ENCODE measurements at regions not wholly inside any gene's neighbourhood (a gene's known extent, or its start where the extent isn't known, plus 50 kb on each side); places are given as distances from the start of the nearest gene placed in this dataset.

DNA sequence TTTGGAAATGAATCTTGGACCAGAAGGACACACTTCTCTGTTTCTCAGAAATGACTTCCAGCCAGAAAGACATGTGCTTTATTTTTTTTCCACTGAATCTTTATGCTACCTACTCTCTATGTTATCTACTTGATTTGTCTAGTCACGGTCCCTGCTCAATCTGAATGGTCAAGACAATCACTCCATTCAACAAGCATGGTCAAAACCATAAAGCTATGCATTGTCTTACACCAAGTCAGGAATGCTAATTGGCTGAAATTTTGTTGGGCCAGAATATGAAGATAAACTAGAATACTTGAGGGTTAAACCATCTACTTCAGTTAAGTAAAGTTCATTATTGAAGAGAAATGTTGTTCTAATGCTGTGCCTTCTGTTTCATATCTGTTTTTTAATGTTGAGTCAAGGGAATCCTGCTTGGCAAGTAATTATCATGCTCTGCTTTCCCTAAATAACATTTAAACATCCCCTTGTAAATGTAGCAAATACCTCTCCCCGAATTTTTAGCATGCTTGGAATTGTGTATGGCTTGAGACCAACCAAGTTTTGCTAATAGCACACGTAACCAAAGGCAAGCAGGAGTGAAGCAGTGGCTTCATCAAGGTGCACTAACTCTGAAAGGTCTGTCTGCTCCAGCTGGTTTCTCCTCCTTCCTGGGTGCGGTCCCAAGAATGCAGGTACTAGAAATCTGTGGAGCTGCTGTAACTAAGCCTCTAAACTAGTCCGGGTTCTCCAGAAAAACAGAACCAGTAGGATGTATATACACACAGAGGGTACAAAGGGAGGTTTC is 190.3 kb upstream of the CDYL start:
- no peak for DNase-seq

DNA sequence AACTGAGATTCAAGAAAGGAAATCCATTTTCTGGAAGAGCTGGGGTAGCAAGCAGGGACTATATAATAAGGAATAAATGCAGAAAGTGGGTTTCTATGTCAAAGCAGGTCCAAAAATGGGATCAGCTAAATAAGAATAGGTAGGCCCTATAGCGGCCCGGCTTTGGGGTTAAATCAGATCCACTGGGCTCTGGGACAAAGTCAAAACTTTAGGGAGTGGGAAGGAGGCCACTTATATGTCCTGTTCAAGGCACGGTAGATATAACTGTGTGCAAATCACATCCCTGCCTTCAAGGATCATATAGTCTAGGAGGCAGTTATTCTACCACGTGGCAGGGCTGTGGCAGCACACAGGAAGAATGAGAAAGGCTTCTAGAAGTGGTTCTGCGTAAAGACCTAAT is 191.4 kb upstream of the CDYL start:
- DNase-seq = no peak

GRCh38 chr6:4582506-4583417 is 193.4 kb upstream of the CDYL start:
- DNase-seq = no peak

- no peak for DNase-seq
Measured at GRCh38 chr6:4581468-4582385, 194.5 kb upstream of the CDYL start.

DNA sequence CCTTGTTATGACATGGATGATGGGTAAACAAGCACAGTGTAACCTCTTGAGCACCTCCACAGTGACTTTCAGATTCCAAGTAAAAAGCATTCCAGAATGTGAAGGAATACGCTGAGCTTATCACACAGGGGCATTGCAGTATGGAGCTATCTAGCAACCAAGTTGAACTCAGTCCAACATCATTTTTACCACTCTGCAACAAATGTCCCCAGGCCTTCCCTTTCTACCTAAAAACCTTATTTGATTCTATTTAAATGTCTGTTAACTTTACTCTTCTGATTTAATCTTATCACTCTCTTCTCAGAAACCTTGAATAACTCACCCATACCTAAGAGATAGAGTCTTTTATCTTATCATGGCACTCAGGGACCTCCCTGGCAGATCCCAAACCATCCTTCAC is 195.8 kb upstream of the CDYL start:
- DNase-seq = no peak

DNA sequence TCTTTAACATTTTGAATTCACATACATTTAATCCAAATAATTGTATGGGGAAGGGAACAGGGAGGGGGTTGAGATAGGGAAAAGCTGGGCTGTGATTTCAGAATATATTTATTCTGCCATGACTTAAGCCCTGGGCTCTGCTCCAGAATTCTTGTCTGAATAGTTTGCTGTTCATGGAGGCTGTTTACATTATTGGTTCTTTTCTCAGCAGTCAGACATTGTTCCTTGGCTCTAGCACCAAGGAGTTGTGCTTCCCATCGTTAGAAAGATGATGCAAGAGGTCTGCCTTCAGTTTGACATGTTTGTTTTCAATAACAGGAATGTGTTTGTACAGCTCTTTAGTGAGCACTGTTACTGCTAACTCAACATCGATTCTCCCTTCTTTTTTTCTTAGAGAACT is 198.8 kb upstream of the CDYL start:
- no peak for DNase-seq

- no peak for DNase-seq
Measured at GRCh38 chr6:4575714-4576113, 200.5 kb upstream of the CDYL start.

- DNase-seq = no peak
Measured at GRCh38 chr6:4574007-4574406, 202.2 kb upstream of the CDYL start.

- DNase-seq = no peak
Measured at GRCh38 chr6:4571011-4571410, 205.2 kb upstream of the CDYL start.

- DNase-seq = no peak
Measured at GRCh38 chr6:4568138-4568537, 208.1 kb upstream of the CDYL start.

DNA sequence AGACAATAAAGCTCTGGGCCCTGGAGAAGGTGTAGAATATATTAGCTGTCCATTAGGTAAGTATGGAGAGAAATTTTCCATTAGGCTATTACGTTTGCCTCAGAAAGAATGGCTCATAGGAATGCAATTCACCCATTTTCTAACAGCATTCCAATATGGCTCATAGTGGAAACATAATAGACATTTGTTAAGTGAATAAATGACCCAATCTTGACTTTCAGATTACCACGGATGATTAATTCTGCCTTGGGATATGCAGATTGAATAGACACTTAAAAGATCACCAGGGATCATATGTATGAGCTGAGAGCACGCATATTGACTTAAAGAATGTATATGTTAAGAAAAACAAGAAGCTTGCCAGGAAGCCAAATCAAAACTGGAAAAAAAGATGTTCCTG is 209.1 kb upstream of the CDYL start:
- no peak for DNase-seq

GRCh38 chr6:4565301-4566250 is 210.6 kb upstream of the CDYL start:
- no peak for DNase-seq

GRCh38 chr6:4564801-4565271 is 211.4 kb upstream of the CDYL start:
- DNase-seq = no peak

DNA sequence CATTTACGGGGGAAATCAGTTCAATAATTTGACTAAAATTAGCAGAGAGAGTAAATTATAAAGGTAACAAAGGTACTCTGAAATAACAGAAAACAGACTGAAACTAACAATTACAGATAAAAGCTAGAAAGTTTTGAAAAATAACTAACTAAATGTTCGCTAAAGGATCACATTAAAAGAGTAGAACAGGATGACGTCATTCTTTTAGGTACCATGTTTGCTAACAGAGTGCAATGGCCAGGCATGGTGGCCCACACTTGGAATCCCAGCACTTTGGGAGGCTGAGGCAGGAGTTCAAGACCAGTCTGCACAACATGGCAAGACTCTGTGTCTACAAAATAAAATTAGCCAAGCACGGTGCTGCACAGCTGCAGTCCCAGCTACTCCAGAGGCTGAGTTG is 212.3 kb upstream of the CDYL start:
- no peak for DNase-seq

DNA sequence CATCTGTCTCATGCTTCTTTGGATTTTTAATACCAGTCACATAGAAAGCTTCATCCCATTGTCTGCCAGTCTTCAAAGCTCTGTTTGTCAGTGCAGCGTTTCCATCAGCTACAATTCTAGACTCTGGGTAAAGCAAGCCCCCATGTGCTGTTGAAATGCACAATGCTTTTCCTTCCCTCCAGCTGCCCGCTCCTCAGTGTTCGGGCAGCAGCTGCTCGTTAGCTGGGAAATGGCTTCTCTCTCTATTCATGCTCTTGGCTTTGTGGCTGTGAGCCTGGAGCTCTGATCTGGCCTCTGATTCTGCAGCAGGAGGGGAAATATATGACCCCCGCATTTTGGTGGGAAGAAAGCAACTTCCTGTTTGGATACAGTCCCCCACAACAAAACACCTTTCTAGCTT is 213.0 kb upstream of the CDYL start:
- no peak for DNase-seq

GRCh38 chr6:4561773-4562400 is 214.3 kb upstream of the CDYL start:
- DNase-seq = no peak

- DNase-seq = no peak
Measured at GRCh38 chr6:4561078-4561435, 215.1 kb upstream of the CDYL start.

GRCh38 chr6:4560221-4561077 is 215.8 kb upstream of the CDYL start:
- no peak for DNase-seq

- no peak for DNase-seq
Measured at GRCh38 chr6:4559281-4559875, 216.8 kb upstream of the CDYL start.

GRCh38 chr6:4554645-4555044 is 221.6 kb upstream of the CDYL start:
- DNase-seq = no peak

All from activated effector memory CD4-positive, alpha-beta T cell treated with Interleukin-2 at 50 U/mL for 16 hours (primary cell).